Mesothelial cell of epicardium (in vitro differentiated cells): ENCODE measurements at regions not wholly inside any gene's neighbourhood (a gene's known extent, or its start where the extent isn't known, plus 50 kb on each side); places are given as distances from the start of the nearest gene placed in this dataset.
"Not testable (repeated sequence)": the region's sequence is repeated elsewhere in the genome, so short reads cannot be mapped to it uniquely, and the experiment has no call there.

Experiments used
- DNase-seq, 2 experiments: peaks; one replicate each; pipeline ENCODE4 v3.0.0; 2021; ENCODE audit warnings: low spot score in 2 of 2; ENCODE audit not compliant: unreplicated experiment in 2 of 2
- H3K27ac Mint-ChIP-seq: 2 replicates; pipeline ENCODE4 v1.8.0; 2021; ENCODE audit warnings: mixed read lengths
- H3K27me3 Mint-ChIP-seq: 2 replicates; pipeline ENCODE4 v1.8.0; 2021; ENCODE audit warnings: low read depth, mixed read lengths
- H3K36me3 Mint-ChIP-seq: 2 replicates; pipeline ENCODE4 v1.8.0; 2021; ENCODE audit warnings: mixed read lengths
- H3K4me1 Mint-ChIP-seq: 2 replicates; pipeline ENCODE4 v1.8.0; 2021; ENCODE audit warnings: mixed read lengths
- H3K4me3 Mint-ChIP-seq: 2 replicates; pipeline ENCODE4 v1.8.0; 2021; ENCODE audit warnings: mild to moderate bottlenecking, moderate library complexity, mixed read lengths
- H3K9me3 Mint-ChIP-seq: 2 replicates; pipeline ENCODE4 v1.8.0; 2021; ENCODE audit warnings: mixed read lengths
- CTCF ChIP-seq: fragments of 200-600 bp; sonication (generic); IDR thresholded peaks from one replicate; pipeline ENCODE4 v1.5.0; 2021; ENCODE audit warnings: antibody characterized with exemption; ENCODE audit not compliant: unreplicated experiment

GRCh38 chr13:65710514-65710913, 1519.6 kb downstream of the PCDH9 start:
- DNase-seq: no peak
- Mint-ChIP-seq H3K36me3 (no peaks in the 10 kb centered on the region), H3K9me3 (no peaks in the 10 kb centered on the region), H3K27me3 (no peaks in the 10 kb centered on the region), H3K4me3 (no peak overlapping the region), H3K4me1 (peaks cover 4% of the 10 kb centered on the region), H3K27ac (no peak overlapping the region)
- no peak for TF ChIP-seq CTCF

- H3K36me3 Mint-ChIP-seq: peaks cover 2% of the 10 kb centered on the region
These were observed 1532.3 kb downstream of the PCDH9 start for GRCh38 chr13:65697843-65698242.

GRCh38 chr13:65679240-65679639, 1550.9 kb downstream of the PCDH9 start:
- peaks cover 2% of the 10 kb centered on the region for H3K36me3 Mint-ChIP-seq

More at GRCh38 chr13:65697843-65698242, 1532.3 kb downstream of the PCDH9 start:
- TF ChIP-seq CTCF: no peak
- DNase-seq: no peak
- H3K4me1 Mint-ChIP-seq: no peaks in the 10 kb centered on the region
- H3K27me3 Mint-ChIP-seq: no peaks in the 10 kb centered on the region
- H3K9me3 Mint-ChIP-seq: peaks cover 10% of the 10 kb centered on the region
- no peak overlapping the region for H3K27ac Mint-ChIP-seq
- H3K4me3 Mint-ChIP-seq: no peak overlapping the region

GRCh38 chr13:65677906-65678305, 1552.2 kb downstream of the PCDH9 start:
- peaks cover 24% of the 10 kb centered on the region for H3K9me3 Mint-ChIP-seq
- no peak overlapping the region for H3K27ac Mint-ChIP-seq
- no peaks in the 10 kb centered on the region for H3K27me3 Mint-ChIP-seq
- H3K4me3 Mint-ChIP-seq: no peak overlapping the region
- H3K36me3 Mint-ChIP-seq: peaks cover 9% of the 10 kb centered on the region
- no peaks in the 10 kb centered on the region for H3K4me1 Mint-ChIP-seq
- TF ChIP-seq CTCF: no peak
- no peak for DNase-seq

More at GRCh38 chr13:65679240-65679639, 1550.9 kb downstream of the PCDH9 start:
- Mint-ChIP-seq H3K9me3 (peaks cover 11% of the 10 kb centered on the region), H3K27me3 (no peaks in the 10 kb centered on the region), H3K4me1 (no peaks in the 10 kb centered on the region), H3K4me3 (no peak overlapping the region), H3K27ac (no peak overlapping the region)
- no peak for TF ChIP-seq CTCF
- no peak for DNase-seq

GRCh38 chr13:65675383-65675782, 1554.8 kb downstream of the PCDH9 start:
- peaks cover 48% of the 10 kb centered on the region for H3K9me3 Mint-ChIP-seq
- H3K27ac Mint-ChIP-seq, H3K4me3 Mint-ChIP-seq, H3K27me3 Mint-ChIP-seq, H3K4me1 Mint-ChIP-seq, DNase-seq: not testable (repeated sequence)
- peaks cover 23% of the 10 kb centered on the region for H3K36me3 Mint-ChIP-seq

GRCh38 chr13:65670014-65670625, 1560.0 kb downstream of the PCDH9 start:
- TF ChIP-seq CTCF: no peak
- H3K4me1 Mint-ChIP-seq: no peaks in the 10 kb centered on the region
- H3K36me3 Mint-ChIP-seq: peaks cover 27% of the 10 kb centered on the region
- H3K27me3 Mint-ChIP-seq: no peaks in the 10 kb centered on the region
- H3K9me3 Mint-ChIP-seq: peaks cover 74% of the 10 kb centered on the region
- no peak overlapping the region for H3K27ac Mint-ChIP-seq
- no peak overlapping the region for H3K4me3 Mint-ChIP-seq
- no peak for DNase-seq
